Mesendoderm (in vitro differentiated cells): ENCODE measurements at regions not wholly inside any gene's neighbourhood (a gene's known extent, or its start where the extent isn't known, plus 50 kb on each side); places are given as distances from the start of the nearest gene placed in this dataset.
"Not testable (repeated sequence)": the region's sequence is repeated elsewhere in the genome, so short reads cannot be mapped to it uniquely, and the experiment has no call there.

Experiments
- DNase-seq: peaks from one replicate; pipeline ENCODE4 v3.0.0; 2013
- H2AK5ac ChIP-seq: 2 replicates; pipeline ENCODE4 v1.6.1; 2013; ENCODE audit warnings: low read length, inconsistent platforms
- H2BK120ac ChIP-seq: 2 replicates; pipeline ENCODE4 v1.6.1; 2013; ENCODE audit warnings: low read depth, mild to moderate bottlenecking, low read length, moderate library complexity, mixed read lengths
- H2BK15ac ChIP-seq: replicated peaks from 2 replicates; pipeline ENCODE4 v1.6.1; 2013; ENCODE audit warnings: low read depth, mild to moderate bottlenecking, moderate library complexity
- H2BK5ac ChIP-seq: 2 replicates; pipeline ENCODE4 v1.6.1; 2013; ENCODE audit warnings: low read length, inconsistent platforms
- H3K18ac ChIP-seq: 2 replicates; pipeline ENCODE4 v1.6.1; 2013; ENCODE audit warnings: mild to moderate bottlenecking, low read length, mixed read lengths
- H3K23ac ChIP-seq: one replicate; pipeline ENCODE4 v1.6.1; 2013; ENCODE audit warnings: low read length
- H3K27ac ChIP-seq: 2 replicates; pipeline ENCODE4 v1.5.1; 2013; ENCODE audit warnings: low read depth, mild to moderate bottlenecking, inconsistent platforms, low read length, moderate library complexity
- H3K27me3 ChIP-seq: 2 replicates; pipeline ENCODE4 v1.6.1; 2013; ENCODE audit warnings: low read length, control low read depth, mild to moderate bottlenecking, inconsistent platforms; ENCODE audit not compliant: insufficient read depth, poor library complexity
- H3K36me3 ChIP-seq: 2 replicates; pipeline ENCODE4 v1.6.1; 2013; ENCODE audit warnings: low read length, inconsistent platforms; ENCODE audit not compliant: control insufficient read depth, insufficient read depth
- H3K4ac ChIP-seq: one replicate; pipeline ENCODE4 v1.6.1; 2013; ENCODE audit warnings: low read depth, mild to moderate bottlenecking, low read length, moderate library complexity
- H3K4me1 ChIP-seq: 2 replicates; pipeline ENCODE4 v1.6.1; 2013; ENCODE audit warnings: low read depth, low read length, inconsistent platforms; ENCODE audit not compliant: control insufficient read depth
- H3K4me2 ChIP-seq: 2 replicates; pipeline ENCODE4 v1.6.1; 2013; ENCODE audit warnings: low read length
- H3K4me3 ChIP-seq: 2 replicates; pipeline ENCODE4 v1.5.1; 2013; ENCODE audit warnings: mild to moderate bottlenecking, low read length
- H3K56ac ChIP-seq: one replicate; pipeline ENCODE4 v1.6.1; 2013; ENCODE audit warnings: low read length
- H3K79me1 ChIP-seq: 2 replicates; pipeline ENCODE4 v1.6.1; 2013; ENCODE audit warnings: low read length, inconsistent platforms
- H3K79me2 ChIP-seq: 2 replicates; pipeline ENCODE4 v1.6.1; 2013; ENCODE audit warnings: mild to moderate bottlenecking, low read length; ENCODE audit not compliant: control insufficient read depth, insufficient read depth
- H3K9ac ChIP-seq: 2 replicates; pipeline ENCODE4 v1.6.1; 2013; ENCODE audit warnings: low read length, inconsistent platforms
- H4K5ac ChIP-seq: one replicate; pipeline ENCODE4 v1.6.1; 2013; ENCODE audit warnings: low read length
- H4K8ac ChIP-seq: one replicate; pipeline ENCODE4 v1.6.1; 2013; ENCODE audit warnings: low read depth, mild to moderate bottlenecking, control low read depth, low read length, moderate library complexity
- WGBS: extraction: QIAGEN DNeasy Blood & Tissue Kit; methylation state at CpG from one replicate; pipeline ENCODE4 v1.1.7; 2013; ENCODE audit warnings: low lambda C conversion rate, missing lambda C conversion rate; ENCODE audit not compliant: insufficient coverage; ENCODE audit errors: extremely low coverage; 5-methylcytosine and 5-hydroxymethylcytosine counted together

- whole genome bisulfite sequencing, result no CpG with 5 or more reads among the region's 8 CpGs
- H3K79me2 ChIP-seq, result not testable (repeated sequence)
Observed at GRCh38 chr14:105617805-105618204, 91.4 kb downstream of the TMEM121 start.

GRCh38 chr14:105619324-105619723 lies 92.9 kb downstream of the TMEM121 start:
- H3K79me1 ChIP-seq, H3K27me3 ChIP-seq, H4K8ac ChIP-seq, H3K4me3 ChIP-seq, H3K27ac ChIP-seq, H4K5ac ChIP-seq, H3K23ac ChIP-seq, H3K4me1 ChIP-seq, H2AK5ac ChIP-seq, H3K4ac ChIP-seq, DNase-seq, H3K79me2 ChIP-seq, H3K56ac ChIP-seq, H3K36me3 ChIP-seq, H3K4me2 ChIP-seq, H3K18ac ChIP-seq, H2BK15ac ChIP-seq, H2BK120ac ChIP-seq, H3K9ac ChIP-seq, H2BK5ac ChIP-seq: not testable (repeated sequence)
- no CpG with 5 or more reads among the region's 6 CpGs for WGBS

More at GRCh38 chr14:105617805-105618204, 91.4 kb downstream of the TMEM121 start:
- not testable (repeated sequence) for H4K5ac ChIP-seq, H3K4me1 ChIP-seq, H2BK5ac ChIP-seq, H3K23ac ChIP-seq, H2BK15ac ChIP-seq, DNase-seq, H4K8ac ChIP-seq, H3K4me3 ChIP-seq, H3K56ac ChIP-seq, H3K4me2 ChIP-seq, H2AK5ac ChIP-seq, H3K4ac ChIP-seq, H3K27me3 ChIP-seq, H3K9ac ChIP-seq, H3K18ac ChIP-seq, H3K79me1 ChIP-seq, H2BK120ac ChIP-seq, H3K36me3 ChIP-seq, H3K27ac ChIP-seq

- no CpG with 5 or more reads among the region's 35 CpGs for WGBS
Observed at GRCh38 chr14:105620178-105620864, 93.9 kb downstream of the TMEM121 start.

GRCh38 chr14:105620865-105621471 lies 94.6 kb downstream of the TMEM121 start:
- not testable (repeated sequence) for H3K79me1 ChIP-seq, H3K56ac ChIP-seq, H2BK120ac ChIP-seq, H4K8ac ChIP-seq, H2BK5ac ChIP-seq, H3K23ac ChIP-seq, H2AK5ac ChIP-seq, H2BK15ac ChIP-seq, H3K18ac ChIP-seq, H3K27me3 ChIP-seq, H3K27ac ChIP-seq, H3K9ac ChIP-seq, H3K4me1 ChIP-seq, H3K4ac ChIP-seq, DNase-seq, H3K4me3 ChIP-seq, H3K79me2 ChIP-seq, H3K4me2 ChIP-seq, H3K36me3 ChIP-seq, H4K5ac ChIP-seq
- WGBS, result no CpG with 5 or more reads among the region's 21 CpGs

More at GRCh38 chr14:105620178-105620864, 93.9 kb downstream of the TMEM121 start:
- not testable (repeated sequence) for H2AK5ac ChIP-seq, H3K4me1 ChIP-seq, H3K79me2 ChIP-seq, H4K5ac ChIP-seq, H2BK15ac ChIP-seq, H3K27ac ChIP-seq, H3K9ac ChIP-seq, DNase-seq, H3K4ac ChIP-seq, H3K27me3 ChIP-seq, H4K8ac ChIP-seq, H3K18ac ChIP-seq, H3K4me2 ChIP-seq, H3K36me3 ChIP-seq, H3K4me3 ChIP-seq, H3K79me1 ChIP-seq, H2BK120ac ChIP-seq, H3K56ac ChIP-seq, H3K23ac ChIP-seq, H2BK5ac ChIP-seq

GRCh38 chr14:105621479-105622328 lies 95.3 kb downstream of the TMEM121 start:
- H4K5ac ChIP-seq, H3K9ac ChIP-seq, DNase-seq, H2AK5ac ChIP-seq, H2BK120ac ChIP-seq, H3K23ac ChIP-seq, H2BK5ac ChIP-seq, H3K18ac ChIP-seq, H2BK15ac ChIP-seq, H3K4ac ChIP-seq, H3K27me3 ChIP-seq, H3K56ac ChIP-seq, H4K8ac ChIP-seq, H3K4me3 ChIP-seq, H3K4me2 ChIP-seq, H3K27ac ChIP-seq, H3K79me2 ChIP-seq, H3K79me1 ChIP-seq, H3K4me1 ChIP-seq, H3K36me3 ChIP-seq: not testable (repeated sequence)
- no CpG with 5 or more reads among the region's 23 CpGs for WGBS
